Hematopoietic multipotent progenitor cell (in vitro differentiated cells): ENCODE measurements at regions not wholly inside any gene's neighbourhood (a gene's known extent, or its start where the extent isn't known, plus 50 kb on each side); places are given as distances from the start of the nearest gene placed in this dataset.

Source experiments
- DNase-seq, 3 donors: peaks; one replicate each; pipeline ENCODE4 v3.0.0-alpha.2; 2011 to 2015; ENCODE audit warnings: low read depth in 2 of 3, low spot score in 2 of 3

DNA sequence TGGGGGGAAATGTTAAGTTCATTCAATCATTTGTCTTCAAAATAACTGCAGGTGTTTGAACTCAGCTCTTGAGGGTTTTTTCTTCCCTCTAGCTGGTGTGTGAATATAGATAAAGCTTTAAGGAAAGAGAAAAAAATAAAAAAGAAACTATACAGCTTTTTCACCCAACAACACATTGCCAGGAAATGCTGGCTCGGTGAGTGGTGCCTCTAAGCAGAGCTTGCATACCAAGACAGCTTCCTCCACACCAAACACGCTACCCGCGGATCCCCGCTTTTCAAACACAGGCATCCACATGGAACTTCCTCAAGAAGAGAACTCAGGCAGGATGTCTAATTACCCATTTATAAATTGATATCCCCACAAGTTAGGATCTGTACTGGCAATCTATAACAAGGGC, 69.8 kb upstream of the TANK start:
- DNase-seq: peak in 2 of 3 donors; percentile 77 to 93

DNA sequence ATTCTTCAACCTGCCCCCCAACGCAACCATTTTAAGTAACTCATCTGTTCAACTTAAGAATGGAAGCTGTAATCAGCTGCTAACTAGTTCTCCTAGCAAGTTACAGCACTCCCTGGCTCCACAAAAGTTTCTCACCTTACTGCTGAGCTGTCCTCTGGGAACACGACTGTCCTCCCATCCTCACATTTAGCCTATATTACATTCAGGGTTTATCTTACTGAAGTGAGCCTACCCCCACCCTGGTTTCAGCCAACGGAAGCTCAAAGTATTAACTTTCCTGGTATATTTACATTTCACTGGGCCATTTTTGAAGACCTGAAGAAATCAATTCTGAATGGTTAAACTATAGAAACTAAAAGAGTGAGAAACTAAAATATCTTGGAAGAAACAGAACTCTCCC, 64.9 kb upstream of the TANK start:
- DNase-seq: no peak

DNA sequence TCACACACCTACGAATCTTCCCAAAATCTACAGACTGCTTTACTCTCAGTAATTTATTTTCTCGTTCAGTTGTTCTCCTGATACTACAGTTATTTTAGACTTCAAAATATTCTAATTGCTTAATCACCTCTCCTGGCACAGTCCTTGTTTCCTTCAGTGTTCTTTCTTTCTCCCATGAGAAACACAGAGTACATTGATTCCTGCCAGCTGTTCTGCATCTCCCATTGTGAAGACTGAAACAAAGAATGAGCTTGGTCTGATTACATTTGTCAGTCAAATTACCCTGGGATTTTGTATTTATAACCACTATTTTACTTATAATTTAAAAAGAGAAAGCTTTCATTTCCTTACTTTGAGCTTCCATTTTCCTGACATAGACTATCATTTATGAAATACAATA, 63.9 kb upstream of the TANK start:
- DNase-seq: no peak

DNA sequence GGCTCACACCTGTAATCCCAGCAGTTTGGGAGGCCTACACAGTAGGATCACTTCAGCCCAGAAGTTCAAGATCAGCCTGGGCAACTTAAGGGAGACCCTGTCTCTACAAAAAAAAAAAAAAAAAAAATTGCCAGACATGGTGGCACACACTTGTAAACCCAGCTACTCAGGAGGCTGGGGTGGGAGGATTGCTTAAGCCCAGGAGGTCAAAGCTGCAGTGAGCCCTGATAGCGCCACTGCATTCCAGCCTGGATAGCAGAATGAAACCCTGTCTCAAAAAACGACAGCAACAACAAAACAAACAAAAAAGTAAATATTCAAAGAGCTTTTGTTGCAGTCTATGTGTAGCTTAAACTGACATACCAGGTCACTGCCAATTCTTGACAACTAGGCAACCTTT, 63.1 kb upstream of the TANK start:
- DNase-seq: no peak

DNA sequence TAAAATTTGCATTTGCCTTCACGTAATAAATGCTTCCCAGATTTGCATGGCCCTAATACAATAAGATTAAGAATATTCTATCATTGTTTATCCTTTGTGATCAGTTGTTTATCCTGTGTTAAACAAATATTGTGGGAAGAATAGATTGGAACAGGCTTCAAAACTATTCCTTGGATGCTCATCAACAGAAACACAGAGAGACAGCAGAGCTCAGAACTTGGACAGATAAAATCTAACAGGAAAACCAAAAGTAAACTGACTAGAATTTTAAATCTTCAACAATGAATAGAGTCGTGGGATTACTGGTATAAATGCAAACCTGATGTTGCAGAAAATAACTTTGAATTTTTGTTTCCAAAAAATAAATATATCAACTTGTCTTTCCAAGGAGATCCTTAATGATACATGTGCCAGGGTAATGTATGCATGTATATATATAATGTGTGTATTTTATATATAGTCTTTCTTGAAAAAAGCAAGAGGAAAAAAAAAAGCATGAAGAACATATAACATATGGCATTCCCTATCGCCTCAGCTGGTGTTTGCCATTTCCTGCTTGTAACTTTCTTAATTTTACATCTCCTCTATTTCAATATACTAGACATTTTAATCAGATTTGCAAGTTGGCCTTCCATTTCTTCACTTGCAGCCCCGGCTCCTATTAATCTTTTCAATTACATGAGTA, 59.9 kb upstream of the TANK start:
- no peak for DNase-seq

DNA sequence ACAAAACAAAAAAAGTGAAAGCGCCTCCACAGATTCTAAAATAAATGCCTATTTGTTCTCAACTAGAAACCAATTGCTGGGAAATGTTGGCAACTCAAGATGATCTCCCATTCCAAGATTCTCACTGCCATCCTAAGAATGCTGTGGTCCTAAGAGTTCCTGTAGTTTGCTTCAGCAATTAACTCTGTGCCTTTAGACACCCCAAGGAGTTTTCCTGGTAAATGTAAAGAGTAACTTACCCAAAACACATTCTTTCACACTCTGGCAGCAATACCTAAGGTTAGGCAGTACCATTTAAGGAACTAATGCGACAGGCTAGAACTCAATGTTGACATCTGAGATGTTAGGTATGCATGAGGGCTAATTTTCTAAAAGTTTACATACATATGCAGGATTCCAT, 58.8 kb upstream of the TANK start:
- DNase-seq: no peak

DNA sequence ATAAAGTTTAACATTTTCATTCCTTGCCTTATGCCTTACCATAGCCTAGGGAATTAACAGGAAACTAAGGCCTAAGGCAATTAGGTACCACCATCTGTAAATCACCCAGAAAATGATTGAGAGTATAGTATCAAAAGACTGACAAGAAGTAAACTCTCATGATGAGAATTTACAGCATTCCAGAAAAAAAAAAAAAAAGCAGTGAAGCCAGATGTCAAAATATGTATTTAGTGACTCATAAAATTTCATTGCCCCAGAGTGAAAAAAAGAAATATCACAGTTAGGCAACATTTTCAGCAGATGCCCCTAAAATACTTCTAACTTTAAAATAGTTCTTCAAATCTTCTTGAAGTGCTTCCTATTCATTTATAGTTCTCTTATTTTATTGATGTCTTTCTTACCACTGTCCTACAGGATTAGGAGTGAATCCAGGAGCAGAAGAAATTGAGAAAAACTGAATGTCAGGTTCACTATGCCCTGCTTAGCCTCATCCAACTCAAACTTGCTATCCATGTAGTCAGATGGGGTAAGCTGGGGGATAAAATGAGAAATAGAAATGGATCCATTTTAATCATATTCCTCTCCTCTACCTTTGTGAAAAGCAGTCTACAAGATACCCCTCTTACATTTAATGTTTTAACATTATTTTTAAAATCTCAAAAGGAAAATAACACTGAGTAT, 57.3 kb upstream of the TANK start:
- DNase-seq: no peak

DNA sequence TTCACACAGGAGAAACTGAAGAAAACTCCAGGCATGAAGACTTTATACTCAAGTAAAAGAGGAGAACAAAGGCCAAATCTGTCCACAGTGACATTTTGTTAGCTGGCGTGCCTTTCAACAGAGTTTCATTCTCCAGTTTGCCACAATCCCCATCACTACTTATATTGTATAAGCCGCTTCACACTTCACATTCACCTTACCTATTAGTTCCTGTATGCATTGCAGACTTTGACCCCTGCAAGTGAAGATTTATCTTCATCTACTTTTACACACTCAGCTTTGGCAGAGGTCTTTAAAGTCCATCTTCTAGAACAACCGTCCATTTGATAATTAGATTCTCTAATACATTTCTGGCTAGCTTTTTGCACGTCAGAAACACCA, 56.8 kb upstream of the TANK start:
- no peak for DNase-seq

DNA sequence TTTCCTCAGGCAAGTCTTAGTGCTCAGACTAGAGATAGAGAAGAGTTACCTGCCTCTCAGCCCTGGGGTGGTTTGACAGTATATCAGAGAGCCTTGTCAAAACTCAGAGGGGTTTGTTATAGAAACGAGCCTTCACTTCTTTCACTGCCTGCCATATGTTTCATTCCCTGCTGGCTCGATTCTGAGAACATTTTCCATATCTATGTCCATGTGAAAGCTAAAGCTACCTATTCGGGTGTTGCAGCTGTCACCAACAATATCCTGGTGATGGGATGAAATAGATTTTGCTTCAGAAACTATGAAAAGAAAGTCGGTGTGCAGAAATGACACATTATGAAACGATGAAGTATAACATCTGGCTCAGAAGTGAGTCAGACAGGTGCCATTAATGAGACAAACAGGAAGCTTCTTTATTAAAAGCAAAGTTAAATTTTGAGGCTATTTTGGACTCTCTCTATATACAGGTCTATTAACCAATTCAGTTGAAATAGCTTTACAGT, 56.1 kb upstream of the TANK start:
- no peak for DNase-seq

DNA sequence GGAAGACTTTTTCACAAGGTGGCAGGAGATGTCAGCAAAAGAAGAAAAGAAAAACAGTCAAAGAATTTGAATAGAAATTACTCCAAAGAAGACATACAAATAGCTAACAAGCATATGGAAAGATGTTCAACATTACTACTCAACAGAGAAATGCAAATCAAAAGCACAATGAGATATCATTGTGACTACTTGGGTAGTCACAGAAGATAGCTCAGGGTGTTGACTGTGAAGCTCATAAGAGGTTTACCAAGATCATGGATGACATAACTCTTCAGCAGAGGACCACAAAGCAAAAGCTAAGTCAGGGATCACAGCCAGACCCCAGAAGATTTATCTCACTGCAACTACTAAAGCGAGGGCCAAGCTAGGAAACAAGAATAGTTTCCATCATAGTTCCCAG, 53.0 kb upstream of the TANK start:
- no peak for DNase-seq
